ENCODE measurements at regions not wholly inside any gene's neighbourhood (a gene's known extent, or its start where the extent isn't known, plus 50 kb on each side); places are given as distances from the start of the nearest gene placed in this dataset.
"Not testable (repeated sequence)": the region's sequence is repeated elsewhere in the genome, so short reads cannot be mapped to it uniquely, and the experiment has no call there.

DNA sequence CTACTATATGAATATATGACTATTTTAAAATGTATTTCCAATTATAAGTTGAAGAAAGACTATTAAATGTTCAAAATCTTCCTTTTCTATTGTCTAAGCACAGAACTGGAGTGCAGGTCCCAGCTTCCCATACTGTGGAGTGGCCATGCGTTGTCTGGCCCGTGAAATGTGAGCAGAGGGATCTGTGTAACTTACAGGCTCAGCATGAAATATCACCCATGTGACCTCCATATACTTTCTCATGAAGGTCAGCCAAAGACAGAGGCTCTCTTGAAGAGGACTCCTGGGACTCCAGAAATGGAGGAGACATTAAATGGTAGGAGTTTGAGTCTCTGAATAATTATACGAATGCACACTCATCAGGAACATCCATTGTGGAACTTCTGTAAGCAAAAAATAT lies 92.4 kb upstream of the CAV2 start:
- ATAC-seq (no peak), DNase-seq (ENCODE audit: low read depth, low spot score) (no peak)
- Histone ChIP-seq H3K4me3 (ENCODE audit: low read depth in 2 of 2, low read length in 2 of 2) (no peak overlapping the region), H3K36me3 (ENCODE audit: control insufficient read depth, insufficient read depth, low read length) (no peaks in the 10 kb centered on the region), H3K9me3 (ENCODE audit: control insufficient read depth, insufficient read depth, low read depth, low read length) (no peaks in the 10 kb centered on the region), H3K27ac (ENCODE audit: low read length) (no peak overlapping the region; the same call in 1 of the 2 replicates), H3K4me1 (ENCODE audit: control insufficient read depth, insufficient read depth, low read length) (0 out of 2 replicates have a peak, but pooled peaks cover under 1% of the 10 kb centered on the region), H3K27me3 (ENCODE audit: control insufficient read depth, insufficient read depth, low read length) (no peaks in the 10 kb centered on the region)
- in situ Hi-C loops (cut with HindIII; ENCODE audit: low pct_unique_long_range_greater_than_20kb, low sequenced_read_pairs) (no loop called here), intact Hi-C loops (cut with micrococcal nuclease; ENCODE audit: unreplicated experiment) (no loop called here)
- CTCF ChIA-PET, result no interaction called here
- no TSS peak for BruUV-seq (replicated peaks)
- POLR2A ChIA-PET, result no interaction called here
- TF ChIP-seq POLR2AphosphoS5 (IDR thresholded peaks at IDR 0.05; ENCODE audit: low read depth, low read length) (no peak), SIN3A (IDR thresholded peaks at IDR 0.05; ENCODE audit: borderline replicate concordance, insufficient read depth, low read depth, low read length) (no peak), TCF7L2 (IDR thresholded peaks at IDR 0.05; ENCODE audit: low read depth, low read length) (no peak)
- TF ChIP-seq, protein P1, sequence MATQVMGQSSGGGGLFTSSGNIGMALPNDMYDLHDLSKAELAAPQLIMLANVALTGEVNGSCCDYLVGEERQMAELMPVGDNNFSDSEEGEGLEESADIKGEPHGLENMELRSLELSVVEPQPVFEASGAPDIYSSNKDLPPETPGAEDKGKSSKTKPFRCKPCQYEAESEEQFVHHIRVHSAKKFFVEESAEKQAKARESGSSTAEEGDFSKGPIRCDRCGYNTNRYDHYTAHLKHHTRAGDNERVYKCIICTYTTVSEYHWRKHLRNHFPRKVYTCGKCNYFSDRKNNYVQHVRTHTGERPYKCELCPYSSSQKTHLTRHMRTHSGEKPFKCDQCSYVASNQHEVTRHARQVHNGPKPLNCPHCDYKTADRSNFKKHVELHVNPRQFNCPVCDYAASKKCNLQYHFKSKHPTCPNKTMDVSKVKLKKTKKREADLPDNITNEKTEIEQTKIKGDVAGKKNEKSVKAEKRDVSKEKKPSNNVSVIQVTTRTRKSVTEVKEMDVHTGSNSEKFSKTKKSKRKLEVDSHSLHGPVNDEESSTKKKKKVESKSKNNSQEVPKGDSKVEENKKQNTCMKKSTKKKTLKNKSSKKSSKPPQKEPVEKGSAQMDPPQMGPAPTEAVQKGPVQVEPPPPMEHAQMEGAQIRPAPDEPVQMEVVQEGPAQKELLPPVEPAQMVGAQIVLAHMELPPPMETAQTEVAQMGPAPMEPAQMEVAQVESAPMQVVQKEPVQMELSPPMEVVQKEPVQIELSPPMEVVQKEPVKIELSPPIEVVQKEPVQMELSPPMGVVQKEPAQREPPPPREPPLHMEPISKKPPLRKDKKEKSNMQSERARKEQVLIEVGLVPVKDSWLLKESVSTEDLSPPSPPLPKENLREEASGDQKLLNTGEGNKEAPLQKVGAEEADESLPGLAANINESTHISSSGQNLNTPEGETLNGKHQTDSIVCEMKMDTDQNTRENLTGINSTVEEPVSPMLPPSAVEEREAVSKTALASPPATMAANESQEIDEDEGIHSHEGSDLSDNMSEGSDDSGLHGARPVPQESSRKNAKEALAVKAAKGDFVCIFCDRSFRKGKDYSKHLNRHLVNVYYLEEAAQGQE (IDR thresholded peaks at IDR 0.05; ENCODE audit: insufficient read depth in 1 of 2, low read depth in 2 of 2, low read length in 1 of 2), result no peak
- TF ChIP-seq, protein P2, sequence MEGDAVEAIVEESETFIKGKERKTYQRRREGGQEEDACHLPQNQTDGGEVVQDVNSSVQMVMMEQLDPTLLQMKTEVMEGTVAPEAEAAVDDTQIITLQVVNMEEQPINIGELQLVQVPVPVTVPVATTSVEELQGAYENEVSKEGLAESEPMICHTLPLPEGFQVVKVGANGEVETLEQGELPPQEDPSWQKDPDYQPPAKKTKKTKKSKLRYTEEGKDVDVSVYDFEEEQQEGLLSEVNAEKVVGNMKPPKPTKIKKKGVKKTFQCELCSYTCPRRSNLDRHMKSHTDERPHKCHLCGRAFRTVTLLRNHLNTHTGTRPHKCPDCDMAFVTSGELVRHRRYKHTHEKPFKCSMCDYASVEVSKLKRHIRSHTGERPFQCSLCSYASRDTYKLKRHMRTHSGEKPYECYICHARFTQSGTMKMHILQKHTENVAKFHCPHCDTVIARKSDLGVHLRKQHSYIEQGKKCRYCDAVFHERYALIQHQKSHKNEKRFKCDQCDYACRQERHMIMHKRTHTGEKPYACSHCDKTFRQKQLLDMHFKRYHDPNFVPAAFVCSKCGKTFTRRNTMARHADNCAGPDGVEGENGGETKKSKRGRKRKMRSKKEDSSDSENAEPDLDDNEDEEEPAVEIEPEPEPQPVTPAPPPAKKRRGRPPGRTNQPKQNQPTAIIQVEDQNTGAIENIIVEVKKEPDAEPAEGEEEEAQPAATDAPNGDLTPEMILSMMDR (IDR thresholded peaks at IDR 0.05), result no peak

- BruUV-seq (replicated peaks), result no TSS peak
- H3K36me3 ChIP-seq (ENCODE audit: control insufficient read depth, insufficient read depth, low read length), result no peaks in the 10 kb centered on the region
- no peak overlapping the region for H3K4me3 ChIP-seq (ENCODE audit: low read depth in 2 of 2, low read length in 2 of 2)
- in situ Hi-C loops (cut with HindIII; ENCODE audit: low pct_unique_long_range_greater_than_20kb, low sequenced_read_pairs) (no loop called here), intact Hi-C loops (cut with micrococcal nuclease; ENCODE audit: unreplicated experiment) (no loop called here)
- peak overlapping the region; percentile 62; the same call in 1 of the 2 replicates for H3K27ac ChIP-seq (ENCODE audit: low read length)
- H3K9me3 ChIP-seq (ENCODE audit: control insufficient read depth, insufficient read depth, low read depth, low read length), result no peaks in the 10 kb centered on the region
- no peaks in the 10 kb centered on the region for H3K27me3 ChIP-seq (ENCODE audit: control insufficient read depth, insufficient read depth, low read length)
- ChIA-PET POLR2A (no interaction called here), CTCF (no interaction called here)
- TF ChIP-seq, protein P1 (IDR thresholded peaks at IDR 0.05; ENCODE audit: insufficient read depth in 1 of 2, low read depth in 2 of 2, low read length in 1 of 2), result no peak
- TF ChIP-seq, protein P2 (IDR thresholded peaks at IDR 0.05), result no peak
- no peak for TF ChIP-seq POLR2AphosphoS5 (IDR thresholded peaks at IDR 0.05; ENCODE audit: low read depth, low read length)
- TF ChIP-seq TCF7L2 (IDR thresholded peaks at IDR 0.05; ENCODE audit: low read depth, low read length), result no peak
- no peak for TF ChIP-seq SIN3A (IDR thresholded peaks at IDR 0.05; ENCODE audit: borderline replicate concordance, insufficient read depth, low read depth, low read length)
- ATAC-seq, result no peak
- H3K4me1 ChIP-seq (ENCODE audit: control insufficient read depth, insufficient read depth, low read length), result no peaks in the 10 kb centered on the region
- no peak for DNase-seq (ENCODE audit: low read depth, low spot score)
These were observed 91.4 kb upstream of the CAV2 start for GRCh38 chr7:116408166-116408565.

DNA sequence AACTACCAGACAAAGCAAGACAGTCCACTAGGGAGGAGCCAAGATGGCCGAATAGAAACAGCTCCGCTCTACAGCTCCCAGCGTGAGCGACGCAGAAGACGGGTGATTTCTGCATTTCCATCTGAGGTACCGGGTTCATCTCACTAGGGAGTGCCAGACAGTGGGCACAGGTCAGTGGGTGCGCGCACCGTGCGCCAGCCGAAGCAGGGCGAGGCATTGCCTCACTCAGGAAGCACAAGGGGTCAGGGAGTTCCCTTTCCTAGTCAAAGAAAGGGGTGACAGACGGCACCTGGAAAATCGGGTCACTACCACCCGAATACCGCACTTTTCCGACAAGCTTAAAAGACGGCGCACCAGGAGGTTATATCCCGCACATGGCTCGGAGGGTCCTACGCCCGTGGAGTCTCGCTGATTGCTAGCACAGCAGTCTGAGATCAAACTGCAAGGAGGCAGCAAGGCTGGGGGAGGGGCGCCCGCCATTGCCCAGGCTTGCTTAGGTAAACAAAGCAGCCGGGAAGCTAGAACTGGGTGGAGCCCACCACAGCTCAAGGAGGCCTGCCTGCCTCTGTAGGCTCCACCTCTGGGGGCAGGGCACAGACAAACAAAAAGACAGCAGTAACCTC lies 90.6 kb upstream of the CAV2 start:
- ATAC-seq; DNase-seq (ENCODE audit: low read depth, low spot score); BruUV-seq (replicated peaks); H3K4me3 ChIP-seq (ENCODE audit: low read depth in 2 of 2, low read length in 2 of 2); POLR2A ChIA-PET; H3K27me3 ChIP-seq (ENCODE audit: control insufficient read depth, insufficient read depth, low read length); in situ Hi-C loops (cut with HindIII; ENCODE audit: low pct_unique_long_range_greater_than_20kb, low sequenced_read_pairs); CTCF ChIA-PET; H3K36me3 ChIP-seq (ENCODE audit: control insufficient read depth, insufficient read depth, low read length); H3K9me3 ChIP-seq (ENCODE audit: control insufficient read depth, insufficient read depth, low read depth, low read length); H3K4me1 ChIP-seq (ENCODE audit: control insufficient read depth, insufficient read depth, low read length); intact Hi-C loops (cut with micrococcal nuclease; ENCODE audit: unreplicated experiment): not testable (repeated sequence)
- peak overlapping the region; percentile 62; the same call in 1 of the 2 replicates for H3K27ac ChIP-seq (ENCODE audit: low read length)
